IPS DF 6.9 (cell line): ENCODE measurements at regions not wholly inside any gene's neighbourhood (a gene's known extent, or its start where the extent isn't known, plus 50 kb on each side); places are given as distances from the start of the nearest gene placed in this dataset.

Experiments used
- DNase-seq: peaks from one replicate; pipeline ENCODE4 v3.0.0-alpha.2; 2013; ENCODE audit warnings: low read depth, low spot score
- H3K27ac ChIP-seq: one replicate; pipeline ENCODE4 v1.5.1; 2013; ENCODE audit warnings: low read length, control low read depth
- H3K27me3 ChIP-seq: 2 replicates; pipeline ENCODE4 v1.6.1; 2013; ENCODE audit warnings: mild to moderate bottlenecking, low read length; ENCODE audit not compliant: control insufficient read depth, insufficient read depth
- H3K36me3 ChIP-seq: 2 replicates; pipeline ENCODE4 v1.6.1; 2013; ENCODE audit warnings: low read length; ENCODE audit not compliant: control insufficient read depth, insufficient read depth
- H3K4me1 ChIP-seq: 2 replicates; pipeline ENCODE4 v1.6.1; 2013; ENCODE audit warnings: low read length; ENCODE audit not compliant: control insufficient read depth, insufficient read depth
- H3K4me3 ChIP-seq: 2 replicates; pipeline ENCODE4 v1.5.1; 2013; ENCODE audit warnings: mild to moderate bottlenecking, low read length
- H3K9me3 ChIP-seq: 2 replicates; pipeline ENCODE4 v1.6.1; 2013; ENCODE audit warnings: low read length, inconsistent platforms; ENCODE audit not compliant: control insufficient read depth, insufficient read depth
- WGBS: extraction: QIAGEN DNeasy Blood & Tissue Kit; methylation state at CpG from one replicate; pipeline ENCODE4 v1.1.7; 2013; ENCODE audit warnings: mixed read lengths, missing lambda C conversion rate; ENCODE audit not compliant: insufficient read length, insufficient coverage; 5-methylcytosine and 5-hydroxymethylcytosine counted together

DNA sequence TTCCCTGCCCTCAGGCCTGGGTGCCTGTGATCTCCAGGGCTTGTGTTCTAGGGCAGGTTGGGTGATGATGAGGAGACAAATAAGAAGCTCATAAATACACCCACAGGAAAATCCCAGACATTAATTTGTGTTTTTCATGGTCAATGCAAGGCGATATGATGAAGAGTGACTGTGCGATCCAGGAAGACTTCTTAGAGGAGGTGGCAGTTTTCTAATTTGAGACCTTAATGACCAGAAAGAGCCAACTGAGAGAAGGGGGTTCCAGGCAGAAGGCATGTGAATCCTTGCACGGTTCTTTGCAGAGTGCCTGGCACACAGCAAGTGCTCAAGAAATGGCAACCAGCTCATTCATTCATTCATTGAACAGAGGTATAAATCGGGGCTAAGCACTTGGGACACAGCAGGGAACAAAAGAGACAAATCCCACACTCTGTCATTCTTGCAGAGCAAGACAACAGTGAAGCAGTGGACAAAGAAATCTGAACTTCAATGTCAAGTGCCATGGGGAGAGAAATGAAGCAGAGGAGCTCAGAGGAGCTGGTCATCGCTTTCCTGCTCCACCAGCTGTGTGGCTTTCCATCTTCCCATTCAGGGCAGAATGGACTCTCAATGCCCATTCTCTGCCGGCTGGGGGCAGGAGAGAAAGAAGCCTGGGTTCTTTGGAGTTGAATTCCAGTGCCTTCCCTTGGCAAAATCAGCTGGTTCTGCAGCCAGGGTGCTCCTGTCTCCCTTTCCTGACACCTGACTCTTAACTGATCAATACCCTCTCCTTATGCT lies 128.3 kb downstream of the AACS start:
- DNase-seq, result no peak
- no peaks in the 10 kb centered on the region for H3K9me3 ChIP-seq
- H3K4me3 ChIP-seq, result no peak overlapping the region
- no peaks in the 10 kb centered on the region for H3K27me3 ChIP-seq
- WGBS, result no CpG with 5 or more reads among the region's 6 CpGs
- H3K36me3 ChIP-seq, result no peaks in the 10 kb centered on the region
- no peak overlapping the region for H3K27ac ChIP-seq
- H3K4me1 ChIP-seq, result peaks cover 21% of the 10 kb centered on the region

DNA sequence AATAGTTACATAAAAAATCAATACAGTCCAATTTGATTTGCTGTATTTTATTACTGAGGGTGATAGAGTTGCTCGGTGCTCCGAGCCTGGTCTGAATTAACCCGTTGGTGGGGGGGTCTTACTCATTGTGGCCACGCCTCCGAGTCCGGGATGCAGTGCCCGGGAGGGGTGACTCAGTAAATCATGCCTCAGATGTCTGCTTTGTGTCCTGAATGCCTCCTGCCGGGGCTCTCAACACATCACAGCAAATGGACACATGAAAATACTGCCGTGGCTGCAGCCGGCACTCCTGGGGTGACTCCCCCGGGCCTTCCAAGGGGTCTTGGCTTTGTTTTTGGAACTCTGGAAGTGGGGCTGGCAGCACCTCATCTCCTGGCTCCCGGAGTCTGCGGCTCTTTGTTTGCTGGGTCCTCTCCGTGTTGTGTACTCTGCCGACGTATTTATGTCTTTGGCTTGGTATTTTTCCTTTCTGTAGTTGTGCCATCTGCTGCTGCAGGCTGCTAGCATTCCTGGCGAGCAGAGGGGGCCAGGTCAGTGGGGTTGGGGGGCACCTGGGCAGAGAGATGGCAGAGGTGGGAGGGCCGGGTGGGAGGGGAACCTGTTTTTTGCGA lies 129.0 kb downstream of the AACS start:
- WGBS, result no CpG with 5 or more reads among the region's 19 CpGs
- no peak for DNase-seq
- H3K27me3 ChIP-seq, result no peaks in the 10 kb centered on the region
- H3K27ac ChIP-seq, result no peak overlapping the region
- no peaks in the 10 kb centered on the region for H3K9me3 ChIP-seq
- H3K36me3 ChIP-seq, result no peaks in the 10 kb centered on the region
- peaks cover 17% of the 10 kb centered on the region for H3K4me1 ChIP-seq
- H3K4me3 ChIP-seq, result no peak overlapping the region

DNA sequence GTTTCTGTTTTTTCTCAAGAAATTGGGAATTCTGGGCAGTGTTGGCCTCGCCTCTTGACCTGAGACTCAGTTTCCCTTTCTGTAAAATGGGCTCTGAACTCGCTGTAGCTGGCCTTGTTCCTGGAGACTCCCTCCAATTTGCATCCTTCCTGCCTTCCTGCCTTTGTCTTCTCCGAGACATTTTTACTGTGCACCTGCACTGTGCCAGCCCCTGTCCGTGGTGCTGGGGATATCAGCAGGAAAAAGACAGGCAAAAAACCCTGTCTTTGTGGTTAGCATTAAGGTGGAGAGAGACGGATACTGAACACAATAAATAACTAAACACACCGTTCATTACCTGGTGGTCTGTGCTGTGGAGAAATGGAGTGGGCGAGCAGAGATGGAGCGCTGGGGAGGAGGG lies 129.8 kb downstream of the AACS start:
- no peaks in the 10 kb centered on the region for H3K27me3 ChIP-seq
- H3K9me3 ChIP-seq, result no peaks in the 10 kb centered on the region
- H3K27ac ChIP-seq, result no peak overlapping the region
- no peak for DNase-seq
- peaks cover 15% of the 10 kb centered on the region for H3K4me1 ChIP-seq
- no peaks in the 10 kb centered on the region for H3K36me3 ChIP-seq
- H3K4me3 ChIP-seq, result no peak overlapping the region
- no CpG with 5 or more reads among the region's 8 CpGs for WGBS

DNA sequence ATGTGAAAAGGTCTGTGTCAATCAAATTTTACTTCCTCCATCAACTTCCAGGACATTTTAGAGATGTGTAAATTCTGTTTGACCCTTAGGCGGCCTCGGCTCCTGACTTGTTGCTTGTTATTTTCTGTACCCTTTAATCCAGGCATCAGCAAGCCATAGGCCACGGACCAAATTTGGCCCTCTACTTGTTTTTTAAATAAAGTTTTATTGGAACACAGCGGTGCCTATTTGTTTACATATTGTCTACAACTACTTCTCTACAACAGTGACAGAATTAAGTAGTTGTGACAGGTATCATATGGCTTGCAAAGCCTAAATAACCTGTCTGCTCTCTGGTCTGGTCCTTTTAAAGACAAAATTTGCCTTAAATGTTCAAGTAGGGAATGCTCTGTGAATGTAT lies 132.1 kb downstream of the AACS start:
- no peaks in the 10 kb centered on the region for H3K9me3 ChIP-seq
- H3K27ac ChIP-seq, result no peak overlapping the region
- H3K4me1 ChIP-seq, result peaks cover 10% of the 10 kb centered on the region
- WGBS, result no CpG with 5 or more reads among the region's 4 CpGs
- no peaks in the 10 kb centered on the region for H3K27me3 ChIP-seq
- no peak overlapping the region for H3K4me3 ChIP-seq
- DNase-seq, result no peak
- no peaks in the 10 kb centered on the region for H3K36me3 ChIP-seq

DNA sequence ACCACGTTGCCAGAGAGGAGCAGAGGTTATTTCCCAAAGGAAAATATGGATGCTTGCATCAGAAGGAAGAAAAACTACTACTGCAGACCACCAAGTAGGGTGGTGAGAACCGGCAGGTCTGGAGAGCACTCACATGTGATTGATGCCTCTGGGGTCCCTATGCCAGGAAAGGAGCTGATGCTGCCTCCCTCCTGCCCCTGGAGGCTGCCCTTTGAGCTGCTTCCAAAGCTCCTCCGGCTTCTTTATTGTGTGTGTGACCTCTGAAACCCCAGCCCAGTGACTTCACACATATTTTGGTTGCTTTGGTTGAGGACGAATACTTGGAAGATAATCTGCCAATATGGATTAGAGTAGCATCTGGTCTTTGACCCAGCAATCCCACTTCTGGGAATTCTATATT lies 133.4 kb downstream of the AACS start:
- Histone ChIP-seq H3K27ac (no peak overlapping the region), H3K4me3 (no peak overlapping the region), H3K9me3 (no peaks in the 10 kb centered on the region), H3K4me1 (peaks cover 3% of the 10 kb centered on the region), H3K36me3 (no peaks in the 10 kb centered on the region), H3K27me3 (no peaks in the 10 kb centered on the region)
- WGBS, result no CpG with 5 or more reads among the region's 4 CpGs
- no peak for DNase-seq

DNA sequence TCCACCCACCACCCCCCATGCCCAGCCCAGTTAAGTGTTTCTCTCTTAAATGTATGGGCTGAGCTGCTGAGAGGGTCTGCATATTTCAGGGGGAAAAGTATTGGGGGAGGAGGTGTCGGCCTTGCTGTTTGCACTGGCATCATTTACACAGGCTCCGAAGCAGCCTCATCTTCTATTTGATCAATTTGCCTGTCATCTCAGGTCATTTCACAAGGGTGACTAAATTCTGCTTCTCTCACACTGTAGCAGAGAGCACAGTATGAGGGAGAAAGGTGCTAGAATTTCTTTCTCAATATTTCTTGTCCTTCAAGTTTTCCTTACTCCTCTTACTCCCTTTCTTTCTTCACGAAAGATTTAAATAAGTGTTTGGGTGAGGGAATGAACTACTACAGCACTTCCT lies 135.9 kb downstream of the AACS start:
- Histone ChIP-seq H3K4me1 (no peaks in the 10 kb centered on the region), H3K4me3 (no peak overlapping the region), H3K27me3 (no peaks in the 10 kb centered on the region), H3K27ac (no peak overlapping the region), H3K9me3 (no peaks in the 10 kb centered on the region), H3K36me3 (no peaks in the 10 kb centered on the region)
- no peak for DNase-seq
- WGBS, result no CpG with 5 or more reads among the region's 3 CpGs

DNA sequence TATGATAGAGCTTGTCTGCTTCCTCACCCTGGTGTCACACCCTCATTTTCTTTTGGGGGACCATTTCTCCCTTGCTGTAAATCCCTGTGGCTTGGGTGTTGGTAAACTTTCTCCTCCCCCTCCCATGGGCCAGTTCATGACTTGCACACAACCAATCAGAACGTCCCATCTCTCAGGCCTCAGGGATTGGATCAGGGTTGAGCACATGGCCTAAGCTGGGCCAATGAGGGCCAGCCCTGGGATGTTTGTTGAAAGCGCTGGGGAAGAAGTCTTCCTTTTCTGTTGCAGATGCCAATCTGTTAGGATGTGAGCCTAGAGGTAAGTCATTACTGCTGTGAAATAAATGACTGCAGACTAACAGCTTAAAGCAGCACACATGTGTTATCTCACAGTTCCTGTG lies 136.7 kb downstream of the AACS start:
- no peak overlapping the region for H3K4me3 ChIP-seq
- H3K9me3 ChIP-seq, result no peaks in the 10 kb centered on the region
- no peak overlapping the region for H3K27ac ChIP-seq
- no peaks in the 10 kb centered on the region for H3K36me3 ChIP-seq
- no peaks in the 10 kb centered on the region for H3K4me1 ChIP-seq
- H3K27me3 ChIP-seq, result no peaks in the 10 kb centered on the region
- no CpG with 5 or more reads among the region's 2 CpGs for WGBS
- no peak for DNase-seq

DNA sequence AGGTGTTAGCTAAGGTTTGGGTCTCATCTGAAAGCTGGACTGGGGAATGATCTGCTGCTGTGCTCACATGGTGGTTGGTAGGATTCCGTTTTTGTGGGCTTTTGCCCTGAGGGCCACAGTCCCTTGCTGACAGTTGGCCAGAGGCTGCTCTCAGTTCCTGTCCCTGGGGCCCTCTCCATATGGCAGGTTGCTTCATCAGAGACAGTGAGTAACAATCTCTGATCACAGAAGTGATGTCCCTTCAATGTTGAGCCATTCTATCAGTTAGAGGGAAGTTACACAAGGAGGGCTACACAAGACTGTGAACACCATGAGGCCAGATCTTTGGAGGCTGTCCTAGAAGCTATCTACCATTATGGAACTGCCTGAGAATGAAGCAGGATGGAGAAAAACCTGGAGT lies 137.2 kb downstream of the AACS start:
- DNase-seq, result no peak
- Histone ChIP-seq H3K4me1 (no peaks in the 10 kb centered on the region), H3K27ac (no peak overlapping the region), H3K27me3 (no peaks in the 10 kb centered on the region), H3K9me3 (no peaks in the 10 kb centered on the region), H3K36me3 (no peaks in the 10 kb centered on the region), H3K4me3 (no peak overlapping the region)
- no CpG with 5 or more reads among the region's 1 CpG for WGBS

DNA sequence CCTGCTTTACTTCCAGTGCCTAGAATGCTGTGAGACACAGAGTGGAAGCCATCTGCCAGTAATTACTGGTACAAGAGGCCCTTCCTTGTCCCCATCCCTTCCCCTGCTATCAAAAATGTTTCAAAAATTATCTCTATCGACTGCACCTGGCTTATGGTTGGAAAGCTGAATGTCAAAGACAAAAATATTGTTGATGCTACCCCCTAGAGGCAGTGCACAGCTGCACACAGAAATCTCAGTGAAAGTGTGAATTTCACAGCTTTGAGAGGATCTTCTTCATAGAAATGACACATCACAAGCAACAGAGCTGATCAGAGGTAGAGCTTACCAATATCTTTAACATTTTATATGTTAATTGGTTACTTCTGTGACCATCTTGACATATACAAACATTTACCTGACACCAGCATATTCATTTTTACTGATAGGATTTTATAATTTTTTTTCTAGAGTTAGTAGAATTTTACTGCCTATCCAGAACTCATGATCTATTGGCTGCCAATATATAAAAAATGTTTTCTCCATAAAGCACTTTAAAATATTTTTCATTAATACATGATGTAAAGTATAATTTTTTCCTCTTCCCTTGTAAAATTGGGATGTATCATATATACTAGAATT lies 138.0 kb downstream of the AACS start:
- Histone ChIP-seq H3K36me3 (no peaks in the 10 kb centered on the region), H3K4me3 (no peak overlapping the region), H3K4me1 (peaks cover 2% of the 10 kb centered on the region; the same call in 1 of the 2 replicates), H3K27ac (no peak overlapping the region), H3K9me3 (no peaks in the 10 kb centered on the region), H3K27me3 (no peaks in the 10 kb centered on the region)
- no peak for DNase-seq
- no CpG with 5 or more reads among the region's 1 CpG for WGBS

DNA sequence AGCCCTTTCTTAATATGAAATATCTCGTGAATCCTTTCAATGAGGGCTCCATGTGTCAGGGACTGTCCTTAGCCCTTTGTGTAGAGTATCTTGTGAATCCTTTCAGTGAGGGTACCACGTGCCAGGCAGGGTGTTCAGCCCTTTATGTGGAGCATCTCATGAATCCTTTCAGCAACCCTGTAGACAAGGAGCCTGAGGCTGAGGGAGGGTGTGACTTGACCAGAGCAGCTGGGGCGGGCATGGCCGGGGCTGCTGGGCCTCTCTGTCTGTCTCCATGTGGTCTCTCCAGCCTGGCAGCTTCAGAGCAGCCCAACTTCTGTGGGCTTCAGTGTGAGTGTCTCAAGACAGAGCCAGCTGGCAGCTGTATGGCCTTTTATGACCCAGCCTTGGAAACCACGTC lies 140.2 kb downstream of the AACS start:
- Histone ChIP-seq H3K27me3 (no peaks in the 10 kb centered on the region), H3K36me3 (no peaks in the 10 kb centered on the region), H3K4me1 (peaks cover 9% of the 10 kb centered on the region), H3K27ac (no peak overlapping the region), H3K4me3 (no peak overlapping the region), H3K9me3 (no peaks in the 10 kb centered on the region)
- WGBS, result no CpG with 5 or more reads among the region's 5 CpGs
- DNase-seq, result no peak
